Memory B cell (primary cell): ENCODE measurements at regions not wholly inside any gene's neighbourhood (a gene's known extent, or its start where the extent isn't known, plus 50 kb on each side); places are given as distances from the start of the nearest gene placed in this dataset.

Source experiments
- ATAC-seq: fragments of 150-1000 bp; cut with Tn5 transposase; 2 replicates; pipeline ENCODE4 v1.10.0; 2021; ENCODE audit warnings: low read depth, mild to moderate bottlenecking, moderate library complexity
- DNase-seq, 2 donors: peaks; one replicate each; pipeline ENCODE4 v3.0.0; 2022; ENCODE audit warnings: low spot score in 2 of 2
- H3K27ac Mint-ChIP-seq: one replicate; pipeline ENCODE4 v1.8.0; 2022; ENCODE audit warnings: mild to moderate bottlenecking, moderate library complexity, mixed read lengths
- H3K27me3 Mint-ChIP-seq: one replicate; pipeline ENCODE4 v1.8.0; 2022; ENCODE audit warnings: mixed read lengths
- H3K36me3 Mint-ChIP-seq: one replicate; pipeline ENCODE4 v1.8.0; 2022; ENCODE audit warnings: mild to moderate bottlenecking, mixed read lengths
- H3K4me1 Mint-ChIP-seq: one replicate; pipeline ENCODE4 v1.8.0; 2022; ENCODE audit warnings: mixed read lengths
- H3K4me3 Mint-ChIP-seq: one replicate; pipeline ENCODE4 v1.8.0; 2022; ENCODE audit warnings: mild to moderate bottlenecking, moderate library complexity, mixed read lengths
- H3K9me3 Mint-ChIP-seq: one replicate; pipeline ENCODE4 v1.8.0; 2022; ENCODE audit warnings: mixed read lengths

GRCh38 chr7:41156268-41156667, 546.6 kb downstream of the INHBA start:
- DNase-seq = no peak
- ATAC-seq = no peak
- Mint-ChIP-seq H3K4me3 (no peak overlapping the region), H3K9me3 (peaks cover 4% of the 10 kb centered on the region), H3K27ac (no peak overlapping the region), H3K4me1 (no peaks in the 10 kb centered on the region), H3K27me3 (no peaks in the 10 kb centered on the region), H3K36me3 (no peaks in the 10 kb centered on the region)

GRCh38 chr7:41153268-41153667, 549.6 kb downstream of the INHBA start:
- H3K4me3 Mint-ChIP-seq = no peak overlapping the region
- no peak for DNase-seq
- no peak overlapping the region for H3K27ac Mint-ChIP-seq
- ATAC-seq = no peak
- H3K9me3 Mint-ChIP-seq = peaks cover under 1% of the 10 kb centered on the region
- no peaks in the 10 kb centered on the region for H3K4me1 Mint-ChIP-seq
- H3K36me3 Mint-ChIP-seq = no peaks in the 10 kb centered on the region
- H3K27me3 Mint-ChIP-seq = no peaks in the 10 kb centered on the region

- H3K27ac Mint-ChIP-seq = no peak overlapping the region
- no peaks in the 10 kb centered on the region for H3K27me3 Mint-ChIP-seq
- no peaks in the 10 kb centered on the region for H3K4me1 Mint-ChIP-seq
- no peaks in the 10 kb centered on the region for H3K9me3 Mint-ChIP-seq
- H3K36me3 Mint-ChIP-seq = no peaks in the 10 kb centered on the region
- no peak for ATAC-seq
- DNase-seq = no peak
- H3K4me3 Mint-ChIP-seq = no peak overlapping the region
Measured at GRCh38 chr7:41152179-41152678, 550.7 kb downstream of the INHBA start.

- H3K9me3 Mint-ChIP-seq = no peaks in the 10 kb centered on the region
- no peak overlapping the region for H3K4me3 Mint-ChIP-seq
- ATAC-seq (no peak), DNase-seq (no peak)
- no peak overlapping the region for H3K27ac Mint-ChIP-seq
- no peaks in the 10 kb centered on the region for H3K36me3 Mint-ChIP-seq
- no peaks in the 10 kb centered on the region for H3K27me3 Mint-ChIP-seq
- H3K4me1 Mint-ChIP-seq = no peaks in the 10 kb centered on the region
Measured at GRCh38 chr7:41149576-41149975, 553.3 kb downstream of the INHBA start.

- no peaks in the 10 kb centered on the region for H3K36me3 Mint-ChIP-seq
- no peak for DNase-seq
- H3K27ac Mint-ChIP-seq = no peak overlapping the region
- no peak overlapping the region for H3K4me3 Mint-ChIP-seq
- H3K4me1 Mint-ChIP-seq = no peaks in the 10 kb centered on the region
- no peaks in the 10 kb centered on the region for H3K9me3 Mint-ChIP-seq
- H3K27me3 Mint-ChIP-seq = no peaks in the 10 kb centered on the region
- ATAC-seq = no peak
Measured at GRCh38 chr7:41148521-41148951, 554.4 kb downstream of the INHBA start.

- no peaks in the 10 kb centered on the region for H3K4me1 Mint-ChIP-seq
- no peak for ATAC-seq
- no peak overlapping the region for H3K4me3 Mint-ChIP-seq
- no peaks in the 10 kb centered on the region for H3K9me3 Mint-ChIP-seq
- H3K27me3 Mint-ChIP-seq = no peaks in the 10 kb centered on the region
- no peaks in the 10 kb centered on the region for H3K36me3 Mint-ChIP-seq
- no peak for DNase-seq
- H3K27ac Mint-ChIP-seq = no peak overlapping the region
Measured at GRCh38 chr7:41147606-41148485, 555.0 kb downstream of the INHBA start.

GRCh38 chr7:41146429-41146828, 556.5 kb downstream of the INHBA start:
- Mint-ChIP-seq H3K27me3 (no peaks in the 10 kb centered on the region), H3K4me3 (no peak overlapping the region), H3K9me3 (no peaks in the 10 kb centered on the region), H3K4me1 (no peaks in the 10 kb centered on the region), H3K27ac (no peak overlapping the region), H3K36me3 (no peaks in the 10 kb centered on the region)
- DNase-seq (no peak), ATAC-seq (no peak)

- no peak overlapping the region for H3K27ac Mint-ChIP-seq
- H3K4me3 Mint-ChIP-seq = no peak overlapping the region
- H3K36me3 Mint-ChIP-seq = no peaks in the 10 kb centered on the region
- H3K9me3 Mint-ChIP-seq = no peaks in the 10 kb centered on the region
- ATAC-seq (no peak), DNase-seq (no peak)
- H3K4me1 Mint-ChIP-seq = no peaks in the 10 kb centered on the region
- H3K27me3 Mint-ChIP-seq = no peaks in the 10 kb centered on the region
Measured at GRCh38 chr7:41145656-41146055, 557.2 kb downstream of the INHBA start.

- Mint-ChIP-seq H3K36me3 (no peaks in the 10 kb centered on the region), H3K27me3 (no peaks in the 10 kb centered on the region), H3K4me1 (no peaks in the 10 kb centered on the region), H3K4me3 (no peak overlapping the region), H3K27ac (no peak overlapping the region), H3K9me3 (no peaks in the 10 kb centered on the region)
- DNase-seq (no peak), ATAC-seq (no peak)
Measured at GRCh38 chr7:41142904-41143473, 559.9 kb downstream of the INHBA start.

- ATAC-seq (no peak), DNase-seq (no peak)
- H3K27me3 Mint-ChIP-seq = no peaks in the 10 kb centered on the region
- H3K9me3 Mint-ChIP-seq = no peaks in the 10 kb centered on the region
- no peak overlapping the region for H3K27ac Mint-ChIP-seq
- H3K4me3 Mint-ChIP-seq = no peak overlapping the region
- H3K4me1 Mint-ChIP-seq = no peaks in the 10 kb centered on the region
- H3K36me3 Mint-ChIP-seq = no peaks in the 10 kb centered on the region
Measured at GRCh38 chr7:41139789-41140188, 563.1 kb downstream of the INHBA start.

GRCh38 chr7:41136551-41136950, 566.3 kb downstream of the INHBA start:
- Mint-ChIP-seq H3K4me3 (no peak overlapping the region), H3K36me3 (no peaks in the 10 kb centered on the region), H3K9me3 (no peaks in the 10 kb centered on the region), H3K27ac (no peak overlapping the region), H3K27me3 (no peaks in the 10 kb centered on the region), H3K4me1 (no peaks in the 10 kb centered on the region)
- DNase-seq (no peak), ATAC-seq (no peak)

- no peak for DNase-seq
- Mint-ChIP-seq H3K4me3 (no peak overlapping the region), H3K9me3 (no peaks in the 10 kb centered on the region), H3K27me3 (no peaks in the 10 kb centered on the region), H3K27ac (no peak overlapping the region), H3K4me1 (no peaks in the 10 kb centered on the region), H3K36me3 (no peaks in the 10 kb centered on the region)
- no peak for ATAC-seq
Measured at GRCh38 chr7:41135511-41135910, 567.4 kb downstream of the INHBA start.

- ATAC-seq (no peak), DNase-seq (no peak)
- Mint-ChIP-seq H3K4me3 (no peak overlapping the region), H3K9me3 (no peaks in the 10 kb centered on the region), H3K4me1 (no peaks in the 10 kb centered on the region), H3K27ac (no peak overlapping the region), H3K36me3 (no peaks in the 10 kb centered on the region), H3K27me3 (no peaks in the 10 kb centered on the region)
Measured at GRCh38 chr7:41134300-41135255, 568.3 kb downstream of the INHBA start.
